ENCODE measurements at regions not wholly inside any gene's neighbourhood (a gene's known extent, or its start where the extent isn't known, plus 50 kb on each side); places are given as distances from the start of the nearest gene placed in this dataset.

- no peak for TF ChIP-seq CTCF (IDR thresholded peaks at IDR 0.05)
- TF ChIP-seq POLR2AphosphoS5 (IDR thresholded peaks at IDR 0.05), result no peak
- TF ChIP-seq POLR2A (IDR thresholded peaks at IDR 0.05), result no peak
Measured at GRCh38 chr1:95954585-95954984, 720.6 kb downstream of the RWDD3 start.
